WTC11 (cell line): ENCODE measurements at regions not wholly inside any gene's neighbourhood (a gene's known extent, or its start where the extent isn't known, plus 50 kb on each side); places are given as distances from the start of the nearest gene placed in this dataset.

Experiments used
- ATAC-seq: fragments of 200-7000 bp; cut with Tn5 transposase; 2 replicates; pipeline ENCODE4 v1.10.0; 2021; ENCODE audit warnings: mild to moderate bottlenecking, moderate library complexity
- CTCF ChIA-PET: fragments of 300-600 bp; sonication (Branson Sonifier 250); formaldehyde crosslinking; loops from one replicate; lab custom pipeline; 2021; ENCODE audit warnings: antibody characterized with exemption; lab: Charles Lee
- POLR2A ChIA-PET: fragments of 350-600 bp; sonication (Branson Sonifier 250); formaldehyde crosslinking; loops from one replicate; lab custom pipeline; 2021; ENCODE audit warnings: antibody characterized with exemption; lab: Charles Lee
- DNase-seq: peaks from one replicate; pipeline ENCODE4 v3.0.0; 2021; ENCODE audit warnings: low spot score
- H3K27ac Mint-ChIP-seq: 2 replicates; pipeline ENCODE4 v1.8.0; 2021; ENCODE audit warnings: mixed read lengths
- H3K27me3 Mint-ChIP-seq: 2 replicates; pipeline ENCODE4 v1.8.0; 2021; ENCODE audit warnings: low read depth, mild to moderate bottlenecking, moderate library complexity, mixed read lengths
- H3K36me3 Mint-ChIP-seq: 2 replicates; pipeline ENCODE4 v1.8.0; 2021; ENCODE audit warnings: mixed read lengths
- H3K4me1 Mint-ChIP-seq: 2 replicates; pipeline ENCODE4 v1.8.0; 2022; ENCODE audit warnings: mixed read lengths
- H3K4me3 Mint-ChIP-seq: 2 replicates; pipeline ENCODE4 v1.8.0; 2021; ENCODE audit warnings: mild to moderate bottlenecking, moderate library complexity, mixed read lengths
- H3K9me3 Mint-ChIP-seq: 2 replicates; pipeline ENCODE4 v1.8.0; 2021; ENCODE audit warnings: mixed read lengths
- CREB1 ChIP-seq: sonication (generic); formaldehyde crosslinking; IDR thresholded peaks from 2 replicates; pipeline ENCODE4 v1.8.0; 2023; ENCODE audit warnings: mild to moderate bottlenecking, missing genetic modification reagents
- E2F5 ChIP-seq: sonication (generic); formaldehyde crosslinking; IDR thresholded peaks from 2 replicates; pipeline ENCODE4 v1.8.1; 2022; ENCODE audit warnings: mild to moderate bottlenecking, moderate library complexity, missing genetic modification reagents
- ELF4 ChIP-seq: sonication (generic); formaldehyde crosslinking; IDR thresholded peaks from 2 replicates; pipeline ENCODE4 v1.8.1; 2022; ENCODE audit warnings: low read depth, mild to moderate bottlenecking, moderate library complexity, missing genetic modification reagents
- ERG ChIP-seq: fragments of 250-450 bp; sonication (Bioruptor Pico); IDR thresholded peaks from 2 replicates; pipeline ENCODE4 v1.8.0; 2021; ENCODE audit warnings: mild to moderate bottlenecking
- FOXJ3 ChIP-seq: sonication (generic); formaldehyde crosslinking; IDR thresholded peaks from 2 replicates; pipeline ENCODE4 v1.9.0; 2021; ENCODE audit warnings: missing genetic modification reagents, mild to moderate bottlenecking, borderline replicate concordance
- NFATC4 ChIP-seq: fragments of 250-450 bp; sonication (Bioruptor Pico); IDR thresholded peaks from 2 replicates; pipeline ENCODE4 v1.9.0; 2021; ENCODE audit warnings: mild to moderate bottlenecking
- SOX15 ChIP-seq: fragments of 250-450 bp; sonication (Bioruptor Pico); IDR thresholded peaks from 2 replicates; pipeline ENCODE4 v1.9.0; 2021; ENCODE audit warnings: mild to moderate bottlenecking
- STAT6 ChIP-seq: sonication (generic); formaldehyde crosslinking; conservative IDR thresholded peaks from 2 replicates; pipeline ENCODE4 v1.8.1; 2023; ENCODE audit warnings: mild to moderate bottlenecking, low read depth, missing genetic modification reagents, moderate library complexity
- TEAD1 ChIP-seq: sonication (generic); formaldehyde crosslinking; IDR thresholded peaks from 2 replicates; pipeline ENCODE4 v1.8.0; 2022; ENCODE audit warnings: mild to moderate bottlenecking, missing genetic modification reagents
- ZBTB21 ChIP-seq: sonication (generic); formaldehyde crosslinking; IDR thresholded peaks from 2 replicates; pipeline ENCODE4 v1.8.1; 2023; ENCODE audit warnings: mild to moderate bottlenecking, missing genetic modification reagents, borderline replicate concordance
- ZNF138 ChIP-seq: sonication (generic); formaldehyde crosslinking; conservative IDR thresholded peaks from 2 replicates; pipeline ENCODE4 v1.8.1; 2022; ENCODE audit warnings: mild to moderate bottlenecking, moderate library complexity, missing genetic modification reagents
- ZNF263 ChIP-seq: sonication (generic); formaldehyde crosslinking; IDR thresholded peaks from 2 replicates; pipeline ENCODE4 v1.8.1; 2022; ENCODE audit warnings: low read depth, mild to moderate bottlenecking, moderate library complexity, missing genetic modification reagents
- ZNF512 ChIP-seq: sonication (generic); formaldehyde crosslinking; IDR thresholded peaks from 2 replicates; pipeline ENCODE4 v1.8.1; 2022; ENCODE audit warnings: missing genetic modification reagents, borderline replicate concordance
- TF ChIP-seq, protein P1 (sequence below): sonication (generic); formaldehyde crosslinking; IDR thresholded peaks from 2 replicates; pipeline ENCODE4 v1.8.1; 2022; ENCODE audit warnings: mild to moderate bottlenecking, missing genetic modification reagents, moderate library complexity, borderline replicate concordance
- TF ChIP-seq, protein P2 (sequence below): sonication (generic); formaldehyde crosslinking; IDR thresholded peaks from 2 replicates; pipeline ENCODE4 v1.8.0; 2023; ENCODE audit warnings: missing genetic modification reagents, mild to moderate bottlenecking, borderline replicate concordance
- TF ChIP-seq, protein P3 (sequence below): sonication (generic); formaldehyde crosslinking; IDR thresholded peaks from 2 replicates; pipeline ENCODE4 v1.8.1; 2023; ENCODE audit warnings: mild to moderate bottlenecking, missing genetic modification reagents, moderate library complexity

DNA sequence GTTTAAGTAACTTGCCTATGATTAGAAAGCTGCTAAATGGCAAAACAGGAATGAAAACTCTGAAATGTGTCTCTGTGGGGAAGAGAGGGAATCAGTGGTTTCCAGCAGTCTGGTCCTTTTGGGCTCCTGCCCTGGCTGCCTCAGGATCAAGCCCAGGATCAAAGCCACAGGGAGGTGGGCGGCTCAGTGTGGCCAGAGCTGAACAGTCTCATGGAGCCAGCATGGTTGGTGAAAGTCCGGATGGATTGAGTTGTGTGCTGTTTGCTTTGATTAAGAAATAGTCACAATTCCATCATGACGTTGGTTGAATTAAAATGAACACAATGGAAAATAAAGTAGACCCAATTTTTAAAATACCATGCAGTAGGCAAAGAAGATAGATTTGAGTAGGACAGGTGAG is 344.2 kb downstream of the LPIN1 start (continued):
- TF ChIP-seq, protein P1, sequence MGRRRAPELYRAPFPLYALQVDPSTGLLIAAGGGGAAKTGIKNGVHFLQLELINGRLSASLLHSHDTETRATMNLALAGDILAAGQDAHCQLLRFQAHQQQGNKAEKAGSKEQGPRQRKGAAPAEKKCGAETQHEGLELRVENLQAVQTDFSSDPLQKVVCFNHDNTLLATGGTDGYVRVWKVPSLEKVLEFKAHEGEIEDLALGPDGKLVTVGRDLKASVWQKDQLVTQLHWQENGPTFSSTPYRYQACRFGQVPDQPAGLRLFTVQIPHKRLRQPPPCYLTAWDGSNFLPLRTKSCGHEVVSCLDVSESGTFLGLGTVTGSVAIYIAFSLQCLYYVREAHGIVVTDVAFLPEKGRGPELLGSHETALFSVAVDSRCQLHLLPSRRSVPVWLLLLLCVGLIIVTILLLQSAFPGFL (CRISPR knock-in tag), result no peak
- TF ChIP-seq TEAD1 (CRISPR knock-in tag), result no peak
- TF ChIP-seq, protein P2, sequence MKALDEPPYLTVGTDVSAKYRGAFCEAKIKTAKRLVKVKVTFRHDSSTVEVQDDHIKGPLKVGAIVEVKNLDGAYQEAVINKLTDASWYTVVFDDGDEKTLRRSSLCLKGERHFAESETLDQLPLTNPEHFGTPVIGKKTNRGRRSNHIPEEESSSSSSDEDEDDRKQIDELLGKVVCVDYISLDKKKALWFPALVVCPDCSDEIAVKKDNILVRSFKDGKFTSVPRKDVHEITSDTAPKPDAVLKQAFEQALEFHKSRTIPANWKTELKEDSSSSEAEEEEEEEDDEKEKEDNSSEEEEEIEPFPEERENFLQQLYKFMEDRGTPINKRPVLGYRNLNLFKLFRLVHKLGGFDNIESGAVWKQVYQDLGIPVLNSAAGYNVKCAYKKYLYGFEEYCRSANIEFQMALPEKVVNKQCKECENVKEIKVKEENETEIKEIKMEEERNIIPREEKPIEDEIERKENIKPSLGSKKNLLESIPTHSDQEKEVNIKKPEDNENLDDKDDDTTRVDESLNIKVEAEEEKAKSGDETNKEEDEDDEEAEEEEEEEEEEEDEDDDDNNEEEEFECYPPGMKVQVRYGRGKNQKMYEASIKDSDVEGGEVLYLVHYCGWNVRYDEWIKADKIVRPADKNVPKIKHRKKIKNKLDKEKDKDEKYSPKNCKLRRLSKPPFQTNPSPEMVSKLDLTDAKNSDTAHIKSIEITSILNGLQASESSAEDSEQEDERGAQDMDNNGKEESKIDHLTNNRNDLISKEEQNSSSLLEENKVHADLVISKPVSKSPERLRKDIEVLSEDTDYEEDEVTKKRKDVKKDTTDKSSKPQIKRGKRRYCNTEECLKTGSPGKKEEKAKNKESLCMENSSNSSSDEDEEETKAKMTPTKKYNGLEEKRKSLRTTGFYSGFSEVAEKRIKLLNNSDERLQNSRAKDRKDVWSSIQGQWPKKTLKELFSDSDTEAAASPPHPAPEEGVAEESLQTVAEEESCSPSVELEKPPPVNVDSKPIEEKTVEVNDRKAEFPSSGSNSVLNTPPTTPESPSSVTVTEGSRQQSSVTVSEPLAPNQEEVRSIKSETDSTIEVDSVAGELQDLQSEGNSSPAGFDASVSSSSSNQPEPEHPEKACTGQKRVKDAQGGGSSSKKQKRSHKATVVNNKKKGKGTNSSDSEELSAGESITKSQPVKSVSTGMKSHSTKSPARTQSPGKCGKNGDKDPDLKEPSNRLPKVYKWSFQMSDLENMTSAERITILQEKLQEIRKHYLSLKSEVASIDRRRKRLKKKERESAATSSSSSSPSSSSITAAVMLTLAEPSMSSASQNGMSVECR (CRISPR knock-in tag), result no peak
- no peak for TF ChIP-seq ELF4

GRCh38 chr2:12091201-12091806 is 344.9 kb downstream of the LPIN1 start:
- H3K9me3 Mint-ChIP-seq, result peaks cover 16% of the 10 kb centered on the region
- H3K27ac Mint-ChIP-seq, result no peak overlapping the region

More at GRCh38 chr2:12091201-12091806, 344.9 kb downstream of the LPIN1 start:
- ChIA-PET CTCF (no interaction called here), POLR2A (no interaction called here)
- DNase-seq, result no peak
- TF ChIP-seq ERG (CRISPR knock-in tag) (no peak), NFATC4 (CRISPR knock-in tag) (no peak), STAT6 (CRISPR knock-in tag) (no peak), FOXJ3 (CRISPR knock-in tag) (no peak), CREB1 (no peak), ZNF512 (CRISPR knock-in tag) (no peak), ZNF138 (CRISPR knock-in tag) (no peak), E2F5 (CRISPR knock-in tag) (no peak), SOX15 (CRISPR knock-in tag) (no peak), ZNF263 (CRISPR knock-in tag) (no peak), ZBTB21 (no peak)
- TF ChIP-seq, protein P1 (CRISPR knock-in tag), result no peak
- TF ChIP-seq, protein P3, sequence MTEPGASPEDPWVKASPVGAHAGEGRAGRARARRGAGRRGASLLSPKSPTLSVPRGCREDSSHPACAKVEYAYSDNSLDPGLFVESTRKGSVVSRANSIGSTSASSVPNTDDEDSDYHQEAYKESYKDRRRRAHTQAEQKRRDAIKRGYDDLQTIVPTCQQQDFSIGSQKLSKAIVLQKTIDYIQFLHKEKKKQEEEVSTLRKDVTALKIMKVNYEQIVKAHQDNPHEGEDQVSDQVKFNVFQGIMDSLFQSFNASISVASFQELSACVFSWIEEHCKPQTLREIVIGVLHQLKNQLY (CRISPR knock-in tag), result no peak
- Mint-ChIP-seq H3K36me3 (peaks cover 8% of the 10 kb centered on the region; the same call in 1 of the 2 replicates), H3K4me3 (no peak overlapping the region), H3K27me3 (no peaks in the 10 kb centered on the region), H3K4me1 (peaks cover 33% of the 10 kb centered on the region)
- ATAC-seq, result no peak
